H9 (cell line): ENCODE measurements at regions not wholly inside any gene's neighbourhood (a gene's known extent, or its start where the extent isn't known, plus 50 kb on each side); places are given as distances from the start of the nearest gene placed in this dataset.

Experiments
- DNase-seq: peaks from one replicate; pipeline ENCODE4 v3.0.0-alpha.2; 2017
- H2AFZ ChIP-seq: one replicate; pipeline ENCODE4 v1.6.1; 2013; ENCODE audit warnings: mild to moderate bottlenecking, low read length, control low read depth, moderate library complexity
- H2AK5ac ChIP-seq: 2 replicates; pipeline ENCODE4 v1.6.1; 2013; ENCODE audit warnings: low read length, control low read depth, mixed read lengths; ENCODE audit not compliant: insufficient read length
- H2BK120ac ChIP-seq: one replicate; pipeline ENCODE4 v1.6.1; 2013; ENCODE audit warnings: low read depth, mild to moderate bottlenecking, low read length, control low read depth, inconsistent platforms; ENCODE audit not compliant: poor library complexity, severe bottlenecking
- H2BK12ac ChIP-seq: 2 replicates; pipeline ENCODE4 v1.6.1; 2013; ENCODE audit warnings: low read length, control low read depth, mixed read lengths, low read depth; ENCODE audit not compliant: insufficient read length
- H2BK15ac ChIP-seq: 2 replicates; pipeline ENCODE4 v1.6.1; 2013; ENCODE audit warnings: low read depth, low read length, control low read depth
- H2BK20ac ChIP-seq: one replicate; pipeline ENCODE4 v1.6.1; 2013; ENCODE audit warnings: low read depth, mild to moderate bottlenecking, low read length, control low read depth, inconsistent platforms; ENCODE audit not compliant: poor library complexity, severe bottlenecking
- H2BK5ac ChIP-seq: 2 replicates; pipeline ENCODE4 v1.6.1; 2013; ENCODE audit warnings: low read length, control low read depth, mixed read lengths; ENCODE audit not compliant: insufficient read length
- H3K14ac ChIP-seq: 2 replicates; pipeline ENCODE4 v1.6.1; 2013; ENCODE audit warnings: low read length, control low read depth; ENCODE audit not compliant: insufficient read depth
- H3K18ac ChIP-seq: 2 replicates; pipeline ENCODE4 v1.6.1; 2013; ENCODE audit warnings: low read depth, mild to moderate bottlenecking, mixed read lengths, low read length, control low read depth; ENCODE audit not compliant: insufficient read length
- H3K23ac ChIP-seq: 2 replicates; pipeline ENCODE4 v1.6.1; 2013; ENCODE audit warnings: low read length, control low read depth, mixed read lengths, low read depth; ENCODE audit not compliant: insufficient read length
- H3K23me2 ChIP-seq: 2 replicates; pipeline ENCODE4 v1.6.1; 2013; ENCODE audit warnings: low read depth, mild to moderate bottlenecking, mixed read lengths, low read length, control low read depth; ENCODE audit not compliant: insufficient read length, poor library complexity, severe bottlenecking
- H3K27ac ChIP-seq: 2 replicates; pipeline ENCODE4 v1.5.1; 2013; ENCODE audit warnings: low read length, control low read depth, mixed read lengths, low read depth; ENCODE audit not compliant: insufficient read length
- H3K27me3 ChIP-seq: 2 replicates; pipeline ENCODE4 v1.6.1; 2013; ENCODE audit warnings: low read length, control low read depth, inconsistent platforms; ENCODE audit not compliant: insufficient read depth
- H3K4ac ChIP-seq: 2 replicates; pipeline ENCODE4 v1.6.1; 2013; ENCODE audit warnings: low read depth, mild to moderate bottlenecking, control low read depth, inconsistent platforms, low read length, moderate library complexity
- H3K4me1 ChIP-seq: 2 replicates; pipeline ENCODE4 v1.6.1; 2013; ENCODE audit warnings: low read length, control low read depth, inconsistent platforms; ENCODE audit not compliant: insufficient read depth
- H3K4me2 ChIP-seq: 2 replicates; pipeline ENCODE4 v1.6.1; 2013; ENCODE audit warnings: low read length, control low read depth, mixed read lengths; ENCODE audit not compliant: insufficient read length, insufficient read depth
- H3K56ac ChIP-seq: 2 replicates; pipeline ENCODE4 v1.6.1; 2013; ENCODE audit warnings: low read depth, mild to moderate bottlenecking, mixed read lengths, low read length, control low read depth; ENCODE audit not compliant: insufficient read length
- H3K79me1 ChIP-seq: 2 replicates; pipeline ENCODE4 v1.6.1; 2013; ENCODE audit warnings: low read depth, mild to moderate bottlenecking, moderate library complexity, low read length, control low read depth, inconsistent platforms; ENCODE audit not compliant: insufficient read depth, poor library complexity, severe bottlenecking
- H3K79me2 ChIP-seq: 2 replicates; pipeline ENCODE4 v1.6.1; 2013; ENCODE audit warnings: low read length, control low read depth, inconsistent platforms; ENCODE audit not compliant: insufficient read depth
- H3K9ac ChIP-seq: 2 replicates; pipeline ENCODE4 v1.6.1; 2013; ENCODE audit warnings: low read length, control low read depth, mixed read lengths; ENCODE audit not compliant: insufficient read length; ENCODE audit errors: extremely low read depth
- H3K9me3 ChIP-seq: one replicate; pipeline ENCODE4 v1.6.1; 2013; ENCODE audit warnings: low read depth, low read length, inconsistent platforms; ENCODE audit not compliant: control insufficient read depth
- H3T11ph ChIP-seq: one replicate; pipeline ENCODE4 v1.6.1; 2013; ENCODE audit warnings: mild to moderate bottlenecking, low read length, control low read depth, inconsistent platforms
- H4K20me1 ChIP-seq: one replicate; pipeline ENCODE4 v1.6.1; 2013; ENCODE audit not compliant: control insufficient read depth, insufficient read length, insufficient read depth
- H4K5ac ChIP-seq: 2 replicates; pipeline ENCODE4 v1.6.1; 2013; ENCODE audit warnings: low read depth, mild to moderate bottlenecking, mixed read lengths, low read length, control low read depth; ENCODE audit not compliant: insufficient read length
- H4K8ac ChIP-seq: replicated peaks from 2 replicates; pipeline ENCODE4 v1.6.1; 2013; ENCODE audit warnings: low read length, control low read depth, mixed read lengths, low read depth; ENCODE audit not compliant: insufficient read length
- H4K91ac ChIP-seq: 2 replicates; pipeline ENCODE4 v1.6.1; 2013; ENCODE audit warnings: low read depth, mild to moderate bottlenecking, moderate library complexity, mixed read lengths, low read length, control low read depth; ENCODE audit not compliant: insufficient read length
- H3K27ac Mint-ChIP-seq, 3 experiments: 2 replicates in 2 of 3; 3 replicates in 1 of 3; pipeline ENCODE4 v1.8.0; 2020 to 2021; ENCODE audit warnings: mixed read lengths in 3 of 3, mild to moderate bottlenecking in 1 of 3, moderate library complexity in 1 of 3
- H3K27me3 Mint-ChIP-seq: 2 replicates; pipeline ENCODE4 v1.8.0; 2021; ENCODE audit warnings: low read depth, mild to moderate bottlenecking, moderate library complexity, mixed read lengths
- H3K36me3 Mint-ChIP-seq, 3 experiments: 2 replicates in 2 of 3; 3 replicates in 1 of 3; pipeline ENCODE4 v1.8.0; 2020 to 2021; ENCODE audit warnings: low read depth in 3 of 3, mixed read lengths in 3 of 3; ENCODE audit not compliant: insufficient read depth in 1 of 3
- H3K4me1 Mint-ChIP-seq, 2 experiments: 2 replicates each; pipeline ENCODE4 v1.8.0; 2020; ENCODE audit warnings: mixed read lengths in 2 of 2
- H3K4me3 Mint-ChIP-seq, 2 experiments: 2 replicates in 1 of 2; 3 replicates in 1 of 2; pipeline ENCODE4 v1.8.0; 2020 to 2021; ENCODE audit warnings: mild to moderate bottlenecking in 2 of 2, mixed read lengths in 2 of 2, moderate library complexity in 1 of 2
- H3K9me3 Mint-ChIP-seq, 2 experiments: 2 replicates in 1 of 2; 3 replicates in 1 of 2; pipeline ENCODE4 v1.8.0; 2020; ENCODE audit warnings: mild to moderate bottlenecking in 2 of 2, mixed read lengths in 2 of 2, moderate library complexity in 1 of 2
- CTCF ChIP-seq: fragments of 200-600 bp; sonication (generic); conservative IDR thresholded peaks from 3 replicates; pipeline ENCODE4 v1.8.0; 2021; ENCODE audit warnings: antibody characterized with exemption, mild to moderate bottlenecking
- WGBS: extraction: QIAGEN DNeasy Blood & Tissue Kit; methylation state at CpG from one replicate; pipeline ENCODE4 v1.1.7; 2013; ENCODE audit warnings: missing lambda C conversion rate, low lambda C conversion rate, mixed read lengths; ENCODE audit not compliant: insufficient read length; ENCODE audit errors: extremely low coverage; 5-methylcytosine and 5-hydroxymethylcytosine counted together

DNA sequence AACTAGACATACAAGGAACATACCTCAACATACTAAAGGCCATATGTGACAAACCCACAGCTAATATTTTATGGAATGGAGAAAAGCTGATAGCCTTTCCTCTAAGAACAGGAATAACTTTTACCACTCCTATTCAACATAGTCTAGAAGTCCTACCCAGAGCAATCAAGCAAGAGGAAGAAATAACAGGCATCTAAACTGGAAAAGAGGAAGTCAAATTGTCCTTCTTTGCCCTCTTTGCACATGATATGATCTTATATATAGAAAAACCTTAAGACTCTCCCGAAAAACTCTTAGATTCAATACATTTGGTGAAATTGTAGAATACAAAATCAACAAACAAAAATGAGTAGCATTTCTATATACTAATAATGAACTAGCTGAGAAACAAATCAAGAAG, 110.0 kb downstream of the ATP23 start:
- Histone ChIP-seq H3K4ac (no peak overlapping the region), H2BK5ac (no peak overlapping the region), H2BK20ac (no peak overlapping the region), H3K23me2 (no peaks in the 10 kb centered on the region), H3K27ac (no peak overlapping the region), H3K14ac (no peak overlapping the region), H4K5ac (no peak overlapping the region), H4K91ac (no peak overlapping the region), H3K79me1 (no peaks in the 10 kb centered on the region), H3K56ac (no peak overlapping the region), H2BK15ac (no peak overlapping the region), H3T11ph (no peak overlapping the region), H3K9ac (no peak overlapping the region), H4K20me1 (no peaks in the 10 kb centered on the region), H2AK5ac (no peak overlapping the region), H3K9me3 (no peaks in the 10 kb centered on the region), H3K18ac (no peak overlapping the region), H3K4me1 (no peaks in the 10 kb centered on the region), H4K8ac (no peak overlapping the region), H3K23ac (no peak overlapping the region), H3K79me2 (no peaks in the 10 kb centered on the region), H2BK12ac (no peak overlapping the region), H3K27me3 (no peaks in the 10 kb centered on the region), H2AFZ (no peak overlapping the region), H2BK120ac (no peak overlapping the region), H3K4me2 (no peak overlapping the region)
- no CpG with 5 or more reads among the region's 1 CpG for WGBS
- TF ChIP-seq CTCF, result no peak
- no peak overlapping the region for H3K27ac Mint-ChIP-seq
- peaks cover 30 to 37% of the 10 kb centered on the region in 2 experiments for H3K9me3 Mint-ChIP-seq
- H3K27me3 Mint-ChIP-seq, result no peaks in the 10 kb centered on the region
- no peak overlapping the region for H3K4me3 Mint-ChIP-seq
- H3K4me1 Mint-ChIP-seq, result no peaks in the 10 kb centered on the region
- peaks cover 14 to 22% (median 18%) of the 10 kb centered on the region in 3 experiments for H3K36me3 Mint-ChIP-seq
- no peak for DNase-seq
